Fibroblast of lung (primary cell): ENCODE measurements at regions not wholly inside any gene's neighbourhood (a gene's known extent, or its start where the extent isn't known, plus 50 kb on each side); places are given as distances from the start of the nearest gene placed in this dataset.

Experiments used
- DNase-seq, 2 donors: peaks; one replicate each; pipeline versions ENCODE4 v3.0.0 to v3.0.0-alpha.2; 2010; ENCODE audit warnings: low read depth in 2 of 2
- H2AFZ ChIP-seq: 2 replicates; pipeline ENCODE4 v1.5.1; 2012; ENCODE audit warnings: low read length, control low read depth, inconsistent platforms
- H3K27ac ChIP-seq: 2 replicates; pipeline ENCODE4 v1.5.1; 2011; ENCODE audit warnings: low read length, control low read depth; ENCODE audit not compliant: insufficient read depth
- H3K27me3 ChIP-seq: 2 replicates; pipeline ENCODE4 v1.5.1; 2011; ENCODE audit warnings: mild to moderate bottlenecking, low read length; ENCODE audit not compliant: control insufficient read depth, insufficient read depth
- H3K36me3 ChIP-seq: 2 replicates; pipeline ENCODE4 v1.5.1; 2011; ENCODE audit warnings: low read length; ENCODE audit not compliant: control insufficient read depth, insufficient read depth
- H3K4me1 ChIP-seq: 2 replicates; pipeline ENCODE4 v1.5.1; 2011; ENCODE audit warnings: low read length; ENCODE audit not compliant: control insufficient read depth, insufficient read depth; ENCODE audit errors: extremely low read depth
- H3K4me2 ChIP-seq: 2 replicates; pipeline ENCODE4 v1.5.1; 2011; ENCODE audit warnings: low read length, control low read depth; ENCODE audit not compliant: insufficient read depth; ENCODE audit errors: extremely low read depth
- H3K4me3 ChIP-seq, 4 experiments: fragments of 200-600 bp in 1 of 4; sonication (generic) in 1 of 4; replicated peaks in 1 of 4; 2 replicates each; pipeline ENCODE4 v1.5.1; 2011 to 2016; ENCODE audit warnings: low read length in 4 of 4, low read depth in 3 of 4, mild to moderate bottlenecking in 3 of 4, control low read depth in 2 of 4, inconsistent platforms in 1 of 4, mixed read lengths in 1 of 4; ENCODE audit not compliant: insufficient read depth in 1 of 4; ENCODE audit errors: control extremely low read depth in 1 of 4
- H3K79me2 ChIP-seq: 2 replicates; pipeline ENCODE4 v1.5.1; 2012; ENCODE audit warnings: mild to moderate bottlenecking, low read length, inconsistent platforms; ENCODE audit not compliant: control insufficient read depth, insufficient read depth
- H3K9ac ChIP-seq: 2 replicates; pipeline ENCODE4 v1.5.1; 2011; ENCODE audit warnings: mild to moderate bottlenecking, low read length, control low read depth; ENCODE audit not compliant: insufficient read depth
- H3K9me3 ChIP-seq: 2 replicates; pipeline ENCODE4 v1.5.1; 2012; ENCODE audit warnings: low read depth, low read length; ENCODE audit not compliant: control insufficient read depth, insufficient read depth
- H4K20me1 ChIP-seq: 2 replicates; pipeline ENCODE4 v1.5.1; 2011; ENCODE audit warnings: low read length; ENCODE audit not compliant: control insufficient read depth, insufficient read depth; ENCODE audit errors: extremely low read depth
- EZH2 ChIP-seq: IDR thresholded peaks from 2 replicates; pipeline ENCODE4 v1.5.1; 2012; ENCODE audit warnings: low read length, control low read depth, mild to moderate bottlenecking; ENCODE audit errors: missing control alignments
- TF ChIP-seq, protein P1 (sequence below), 2 donors: IDR thresholded peaks in 1 of 2; conservative IDR thresholded peaks in 1 of 2; 1 replicate in 1 of 2; 2 replicates in 1 of 2; pipeline ENCODE4 v1.5.1; 2011 to 2012; ENCODE audit warnings: low read length in 2 of 2, control low read depth in 1 of 2, inconsistent platforms in 1 of 2, low read depth in 1 of 2, mild to moderate bottlenecking in 1 of 2

DNA sequence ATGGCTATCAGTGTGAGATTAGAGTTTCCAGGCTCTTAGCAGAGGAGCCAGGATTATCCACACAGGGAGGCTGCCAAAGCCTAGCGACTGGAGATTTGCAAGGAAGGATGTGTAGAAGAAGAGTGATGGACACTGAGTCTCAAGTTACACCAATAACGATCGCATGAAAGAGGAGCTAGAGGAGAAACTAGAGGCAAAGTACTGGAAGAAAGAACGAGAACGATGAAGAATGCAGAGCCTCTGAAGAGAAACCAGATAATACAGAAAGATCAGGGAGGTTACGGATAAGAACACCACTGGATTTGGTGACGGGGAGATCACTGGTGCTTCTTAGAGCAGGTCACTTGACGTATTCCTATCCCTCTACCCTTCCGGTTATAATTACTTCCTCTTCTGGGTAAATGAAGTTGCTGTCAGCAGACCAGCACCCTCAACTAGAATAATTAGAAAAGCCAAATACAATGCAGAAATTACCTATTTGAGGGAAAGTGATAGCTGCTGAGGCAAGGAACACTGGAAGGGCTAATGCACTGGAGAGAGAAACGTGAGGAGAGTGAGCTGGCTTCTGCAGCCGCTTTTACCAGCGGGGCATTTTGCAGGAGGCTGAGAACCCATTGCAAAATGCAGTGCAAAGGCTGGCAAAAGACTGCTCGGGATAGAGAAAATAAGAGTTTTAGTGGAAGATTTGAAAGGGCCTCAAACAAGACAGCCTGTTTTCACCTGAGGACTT is 93.1 kb upstream of the HIF1A start:
- Histone ChIP-seq H3K4me2 (no peak overlapping the region), H3K4me3 (no peak overlapping the region), H3K27ac (no peak overlapping the region), H2AFZ (no peak overlapping the region), H3K79me2 (no peaks in the 10 kb centered on the region), H3K4me1 (no peaks in the 10 kb centered on the region), H3K9me3 (no peaks in the 10 kb centered on the region), H3K9ac (no peak overlapping the region), H4K20me1 (no peaks in the 10 kb centered on the region), H3K27me3 (no peaks in the 10 kb centered on the region), H3K36me3 (no peaks in the 10 kb centered on the region)
- no peak for DNase-seq
- TF ChIP-seq, protein P1, sequence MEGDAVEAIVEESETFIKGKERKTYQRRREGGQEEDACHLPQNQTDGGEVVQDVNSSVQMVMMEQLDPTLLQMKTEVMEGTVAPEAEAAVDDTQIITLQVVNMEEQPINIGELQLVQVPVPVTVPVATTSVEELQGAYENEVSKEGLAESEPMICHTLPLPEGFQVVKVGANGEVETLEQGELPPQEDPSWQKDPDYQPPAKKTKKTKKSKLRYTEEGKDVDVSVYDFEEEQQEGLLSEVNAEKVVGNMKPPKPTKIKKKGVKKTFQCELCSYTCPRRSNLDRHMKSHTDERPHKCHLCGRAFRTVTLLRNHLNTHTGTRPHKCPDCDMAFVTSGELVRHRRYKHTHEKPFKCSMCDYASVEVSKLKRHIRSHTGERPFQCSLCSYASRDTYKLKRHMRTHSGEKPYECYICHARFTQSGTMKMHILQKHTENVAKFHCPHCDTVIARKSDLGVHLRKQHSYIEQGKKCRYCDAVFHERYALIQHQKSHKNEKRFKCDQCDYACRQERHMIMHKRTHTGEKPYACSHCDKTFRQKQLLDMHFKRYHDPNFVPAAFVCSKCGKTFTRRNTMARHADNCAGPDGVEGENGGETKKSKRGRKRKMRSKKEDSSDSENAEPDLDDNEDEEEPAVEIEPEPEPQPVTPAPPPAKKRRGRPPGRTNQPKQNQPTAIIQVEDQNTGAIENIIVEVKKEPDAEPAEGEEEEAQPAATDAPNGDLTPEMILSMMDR (conservative IDR thresholded peaks at IDR 0.05 in 1 of 2, IDR thresholded peaks at IDR 0.05 in 1 of 2; ENCODE audit: low read depth in 1 of 2, low read length in 2 of 2) = no peak
- TF ChIP-seq EZH2 = no peak

DNA sequence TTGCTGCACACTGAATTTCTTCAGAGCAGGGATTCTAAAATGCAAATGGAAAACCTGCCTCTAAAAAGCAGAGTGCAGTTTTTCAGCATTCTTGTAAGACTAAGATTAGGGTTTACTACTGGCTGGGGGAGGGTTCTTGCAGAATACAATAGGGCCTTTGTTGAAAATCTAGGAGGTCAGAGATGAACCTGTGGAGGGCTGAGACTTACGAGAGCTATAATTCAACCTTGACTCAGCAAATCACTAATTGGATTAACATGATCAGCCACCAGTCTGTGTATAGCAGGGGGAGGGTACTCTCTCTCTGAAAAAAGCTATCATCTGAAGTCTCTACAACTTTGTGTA is 92.6 kb upstream of the HIF1A start:
- H3K4me2 ChIP-seq = no peak overlapping the region
- H3K4me3 ChIP-seq = no peak overlapping the region
- H3K36me3 ChIP-seq = no peaks in the 10 kb centered on the region
- no peak overlapping the region for H3K9ac ChIP-seq
- no peak overlapping the region for H2AFZ ChIP-seq
- H3K79me2 ChIP-seq = no peaks in the 10 kb centered on the region
- H3K9me3 ChIP-seq = no peaks in the 10 kb centered on the region
- H3K4me1 ChIP-seq = no peaks in the 10 kb centered on the region
- peak in 1 of 2 donors; percentile 71 for DNase-seq
- TF ChIP-seq, protein P1 (conservative IDR thresholded peaks at IDR 0.05 in 1 of 2, IDR thresholded peaks at IDR 0.05 in 1 of 2; ENCODE audit: low read depth in 1 of 2, low read length in 2 of 2) = no peak
- no peak for TF ChIP-seq EZH2
- no peaks in the 10 kb centered on the region for H4K20me1 ChIP-seq
- H3K27ac ChIP-seq = no peak overlapping the region
- no peaks in the 10 kb centered on the region for H3K27me3 ChIP-seq

DNA sequence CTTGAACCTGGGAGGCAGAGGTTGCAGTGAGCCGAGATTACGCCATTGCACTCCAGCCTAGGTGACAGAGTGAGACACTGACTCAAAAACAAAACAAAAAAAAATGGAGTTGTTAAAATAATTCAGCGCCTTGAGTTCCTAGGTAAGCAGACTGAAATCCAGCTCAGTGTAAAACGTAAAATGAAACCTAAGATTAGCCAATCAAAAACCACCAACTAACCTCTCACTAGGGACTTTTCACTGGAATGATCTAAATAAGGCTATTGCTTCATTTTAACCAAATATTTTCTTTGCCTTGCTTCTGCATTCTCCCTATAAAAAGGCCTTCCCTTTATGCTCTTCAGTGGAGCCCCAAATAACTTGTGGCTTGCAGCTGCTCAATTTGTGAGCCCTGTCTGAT is 91.6 kb upstream of the HIF1A start:
- Histone ChIP-seq H3K4me1 (no peaks in the 10 kb centered on the region), H4K20me1 (no peaks in the 10 kb centered on the region), H3K9me3 (no peaks in the 10 kb centered on the region), H3K79me2 (no peaks in the 10 kb centered on the region), H3K36me3 (no peaks in the 10 kb centered on the region), H3K27ac (no peak overlapping the region), H3K9ac (no peak overlapping the region), H3K4me2 (no peak overlapping the region), H3K27me3 (no peaks in the 10 kb centered on the region), H2AFZ (no peak overlapping the region), H3K4me3 (no peak overlapping the region)
- no peak for TF ChIP-seq EZH2
- TF ChIP-seq, protein P1 (conservative IDR thresholded peaks at IDR 0.05 in 1 of 2, IDR thresholded peaks at IDR 0.05 in 1 of 2; ENCODE audit: low read depth in 1 of 2, low read length in 2 of 2) = no peak
- no peak for DNase-seq
